GM04504 (cell line): ENCODE measurements at regions not wholly inside any gene's neighbourhood (a gene's known extent, or its start where the extent isn't known, plus 50 kb on each side); places are given as distances from the start of the nearest gene placed in this dataset.

Experiments used
- DNase-seq: peaks from one replicate; pipeline ENCODE4 v3.0.0-alpha.2; 2012; ENCODE audit warnings: low read depth

- DNase-seq = no peak
These were observed 58.8 kb upstream of the ZNF804B start for GRCh38 chr7:88700725-88701124.

- DNase-seq = no peak
These were observed 65.3 kb upstream of the ZNF804B start for GRCh38 chr7:88694207-88694606.

- no peak for DNase-seq
These were observed 66.4 kb upstream of the ZNF804B start for GRCh38 chr7:88693131-88693530.

GRCh38 chr7:88692493-88692892 lies 67.0 kb upstream of the ZNF804B start:
- no peak for DNase-seq

- DNase-seq = no peak
These were observed 69.7 kb upstream of the ZNF804B start for GRCh38 chr7:88689821-88690220.

- no peak for DNase-seq
These were observed 71.3 kb upstream of the ZNF804B start for GRCh38 chr7:88688222-88688621.

- no peak for DNase-seq
These were observed 72.9 kb upstream of the ZNF804B start for GRCh38 chr7:88686468-88687229.

- no peak for DNase-seq
These were observed 77.8 kb upstream of the ZNF804B start for GRCh38 chr7:88681682-88682081.

GRCh38 chr7:88670536-88670935 lies 89.0 kb upstream of the ZNF804B start:
- no peak for DNase-seq

GRCh38 chr7:88669913-88670312 lies 89.6 kb upstream of the ZNF804B start:
- no peak for DNase-seq

- DNase-seq = no peak
These were observed 90.9 kb upstream of the ZNF804B start for GRCh38 chr7:88668591-88668990.

- no peak for DNase-seq
These were observed 92.9 kb upstream of the ZNF804B start for GRCh38 chr7:88666626-88667025.

- no peak for DNase-seq
These were observed 93.5 kb upstream of the ZNF804B start for GRCh38 chr7:88665892-88666514.

- DNase-seq = no peak
These were observed 94.8 kb upstream of the ZNF804B start for GRCh38 chr7:88664630-88665233.

GRCh38 chr7:88661921-88662320 lies 97.6 kb upstream of the ZNF804B start:
- no peak for DNase-seq

GRCh38 chr7:88647825-88648224 lies 111.7 kb upstream of the ZNF804B start:
- DNase-seq = no peak

GRCh38 chr7:88638583-88638982 lies 120.9 kb upstream of the ZNF804B start:
- DNase-seq = no peak

- DNase-seq = no peak
These were observed 121.7 kb upstream of the ZNF804B start for GRCh38 chr7:88637795-88638194.

- DNase-seq = no peak
These were observed 124.4 kb upstream of the ZNF804B start for GRCh38 chr7:88635149-88635548.

GRCh38 chr7:88629559-88629958 lies 129.9 kb upstream of the ZNF804B start:
- no peak for DNase-seq

GRCh38 chr7:88628363-88629085 lies 131.0 kb upstream of the ZNF804B start:
- no peak for DNase-seq

- no peak for DNase-seq
These were observed 142.3 kb upstream of the ZNF804B start for GRCh38 chr7:88617185-88617584.

- no peak for DNase-seq
These were observed 144.2 kb upstream of the ZNF804B start for GRCh38 chr7:88615336-88615735.
